ENCODE measurements at regions not wholly inside any gene's neighbourhood (a gene's known extent, or its start where the extent isn't known, plus 50 kb on each side); places are given as distances from the start of the nearest gene placed in this dataset.

GRCh38 chr11:10955616-10956015, 97.8 kb upstream of the ZBED5 start:
- TF ChIP-seq CTCF (IDR thresholded peaks at IDR 0.05), result no peak
- no peak for TF ChIP-seq POLR2A (IDR thresholded peaks at IDR 0.05)
